CD14-positive monocyte (primary cell): ENCODE measurements at regions not wholly inside any gene's neighbourhood (a gene's known extent, or its start where the extent isn't known, plus 50 kb on each side); places are given as distances from the start of the nearest gene placed in this dataset.
A peak's percentile ranks its signal among the peaks of the same experiment; 100 is the strongest.

ENCODE experiments used
- DNase-seq, 3 donors: peaks; one replicate each; pipeline ENCODE4 v3.0.0-alpha.2; 2011 to 2022
- H2AFZ ChIP-seq: 2 replicates; pipeline ENCODE4 v1.6.0; 2012; ENCODE audit warnings: mild to moderate bottlenecking, low read depth, low read length, inconsistent platforms; ENCODE audit not compliant: insufficient read depth, poor library complexity, severe bottlenecking
- H3K27ac ChIP-seq, 2 donors: 1 replicate in 1 of 2; 2 replicates in 1 of 2; pipeline ENCODE4 v1.5.1; 2012 to 2013; ENCODE audit warnings: low read length in 2 of 2, control low read depth in 1 of 2, inconsistent platforms in 1 of 2, low read depth in 1 of 2, mild to moderate bottlenecking in 1 of 2
- H3K27me3 ChIP-seq, 2 donors: one replicate each; pipeline versions ENCODE4 v1.6.0 to v1.6.1; 2011 to 2013; ENCODE audit warnings: low read length in 2 of 2; ENCODE audit not compliant: control insufficient read depth in 2 of 2, insufficient read depth in 2 of 2
- H3K36me3 ChIP-seq, 2 donors: replicated peaks in 1 of 2; 1 replicate in 1 of 2; 2 replicates in 1 of 2; pipeline versions ENCODE4 v1.5.1 to v1.6.1; 2012 to 2013; ENCODE audit warnings: low read length in 2 of 2, control low read depth in 1 of 2, inconsistent platforms in 1 of 2, mild to moderate bottlenecking in 1 of 2; ENCODE audit not compliant: insufficient read depth in 2 of 2, control insufficient read depth in 1 of 2
- H3K4me1 ChIP-seq, 2 donors: 1 replicate in 1 of 2; 2 replicates in 1 of 2; pipeline versions ENCODE4 v1.5.1 to v1.6.1; 2012 to 2013; ENCODE audit warnings: low read length in 2 of 2, control low read depth in 1 of 2, inconsistent platforms in 1 of 2, mild to moderate bottlenecking in 1 of 2, moderate library complexity in 1 of 2; ENCODE audit not compliant: insufficient read depth in 2 of 2, control insufficient read depth in 1 of 2
- H3K4me2 ChIP-seq: replicated peaks from 2 replicates; pipeline ENCODE3; 2012; ENCODE audit warnings: low read length, moderate library complexity, mild to moderate bottlenecking; ENCODE audit not compliant: poor library complexity, severe bottlenecking; ENCODE audit errors: extremely low read depth
- H3K4me3 ChIP-seq, 3 experiments: fragments of 200-600 bp in 1 of 3; sonication (generic) in 1 of 3; replicated peaks in 1 of 3; 1 replicate in 2 of 3; 2 replicates in 1 of 3; pipeline ENCODE4 v1.5.1; 2011 to 2013; ENCODE audit warnings: low read length in 3 of 3, mild to moderate bottlenecking in 3 of 3, control low read depth in 2 of 3, low read depth in 2 of 3, inconsistent platforms in 1 of 3, moderate library complexity in 1 of 3
- H3K79me2 ChIP-seq: 2 replicates; pipeline ENCODE4 v1.6.0; 2012; ENCODE audit warnings: mild to moderate bottlenecking, control low read depth, inconsistent platforms, low read length, moderate library complexity; ENCODE audit not compliant: insufficient read depth
- H3K9ac ChIP-seq: 2 replicates; pipeline ENCODE4 v1.6.0; 2017; ENCODE audit warnings: low read length, mild to moderate bottlenecking; ENCODE audit not compliant: insufficient read depth, poor library complexity, severe bottlenecking
- H3K9me3 ChIP-seq, 2 donors: replicated peaks in 1 of 2; 1 replicate in 1 of 2; 2 replicates in 1 of 2; pipeline versions ENCODE4 v1.5.1 to v1.6.1; 2012 to 2013; ENCODE audit warnings: low read length in 2 of 2, control low read depth in 1 of 2; ENCODE audit not compliant: control insufficient read depth in 1 of 2, insufficient read depth in 1 of 2
- H4K20me1 ChIP-seq: 2 replicates; pipeline ENCODE4 v1.6.0; 2012; ENCODE audit warnings: mild to moderate bottlenecking, low read length, control low read depth, moderate library complexity; ENCODE audit not compliant: insufficient read depth
- H3K27ac Mint-ChIP-seq, 7 donors: one replicate each; pipeline ENCODE4 v1.8.0; 2020; ENCODE audit warnings: mild to moderate bottlenecking in 7 of 7, mixed read lengths in 7 of 7, moderate library complexity in 6 of 7, inconsistent platforms in 2 of 7
- H3K27me3 Mint-ChIP-seq, 3 donors: one replicate each; pipeline ENCODE4 v1.8.0; 2021 to 2022; ENCODE audit warnings: low read depth in 3 of 3, mild to moderate bottlenecking in 3 of 3, mixed read lengths in 3 of 3, moderate library complexity in 3 of 3, inconsistent platforms in 1 of 3
- H3K36me3 Mint-ChIP-seq, 2 donors: one replicate each; pipeline ENCODE4 v1.8.0; 2020; ENCODE audit warnings: mixed read lengths in 2 of 2, inconsistent platforms in 1 of 2, mild to moderate bottlenecking in 1 of 2
- H3K4me1 Mint-ChIP-seq: one replicate; pipeline ENCODE4 v1.8.0; 2020; ENCODE audit warnings: mild to moderate bottlenecking, mixed read lengths
- H3K4me3 Mint-ChIP-seq, 2 donors: one replicate each; pipeline ENCODE4 v1.8.0; 2020; ENCODE audit warnings: mild to moderate bottlenecking in 2 of 2, mixed read lengths in 2 of 2, moderate library complexity in 1 of 2
- H3K9me3 Mint-ChIP-seq, 7 donors: one replicate each; pipeline ENCODE4 v1.8.0; 2020 to 2022; ENCODE audit warnings: mixed read lengths in 7 of 7, mild to moderate bottlenecking in 6 of 7, moderate library complexity in 6 of 7, inconsistent platforms in 2 of 7
- WGBS: methylation state at CpG from one replicate; pipeline ENCODE4 v1.1.5; 2013; ENCODE audit warnings: missing lambda C conversion rate; ENCODE audit not compliant: insufficient coverage; 5-methylcytosine and 5-hydroxymethylcytosine counted together
- intact Hi-C, 2 donors: fragments of 100-400 bp; cut with micrococcal nuclease; formaldehyde crosslinking; loops; one replicate each; pipeline versions ENCODE4 v1.15.0 to v1.15.1; 2023
- TF ChIP-seq, protein P1 (sequence below): fragments of 200-600 bp; IDR thresholded peaks from one replicate; pipeline ENCODE4 v1.8.0; 2022; ENCODE audit warnings: antibody characterized with exemption, mild to moderate bottlenecking

DNA sequence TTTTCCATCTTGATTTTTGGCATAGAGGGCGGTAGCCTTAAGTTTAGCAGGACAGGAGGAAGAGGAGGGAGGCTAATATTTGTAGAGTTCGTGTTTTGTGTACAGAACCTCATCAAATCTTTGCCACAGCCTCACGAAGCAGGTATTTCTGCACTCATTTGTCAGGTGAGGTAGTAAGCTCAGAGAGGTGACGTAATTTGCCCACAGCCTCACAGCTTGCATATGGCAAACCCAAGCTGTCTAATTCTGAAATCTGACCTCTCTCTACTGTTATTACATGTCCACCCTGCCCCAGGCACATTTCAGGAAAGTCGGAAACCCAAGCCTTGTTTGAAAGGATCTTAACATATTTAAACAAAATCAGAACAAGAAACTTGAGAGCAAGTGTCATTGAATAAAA lies 91.1 kb upstream of the TPM1 start:
- no peak for DNase-seq
- Histone ChIP-seq H3K36me3 (no peaks in the 10 kb centered on the region), H3K4me1 (no peaks in the 10 kb centered on the region), H2AFZ (no peak overlapping the region), H3K4me2 (no peak overlapping the region), H3K9ac (no peak overlapping the region), H3K4me3 (no peak overlapping the region), H3K27me3 (peaks cover 16 to 32% of the 10 kb centered on the region in 2 donors), H4K20me1 (no peaks in the 10 kb centered on the region), H3K9me3 (peaks cover 0 to 11% of the 10 kb centered on the region in 2 donors), H3K79me2 (no peaks in the 10 kb centered on the region), H3K27ac (no peak overlapping the region)
- Mint-ChIP-seq H3K4me3 (peak overlapping the region in 1 of 2 donors; percentile 28), H3K27ac (no peak overlapping the region), H3K4me1 (no peaks in the 10 kb centered on the region), H3K27me3 (peaks cover 28 to 57% (median 32%) of the 10 kb centered on the region in 3 donors), H3K9me3 (peaks cover 0 to 9% (median 5%) of the 10 kb centered on the region in 7 donors), H3K36me3 (peaks cover 0 to 3% of the 10 kb centered on the region in 2 donors)
- TF ChIP-seq, protein P1, sequence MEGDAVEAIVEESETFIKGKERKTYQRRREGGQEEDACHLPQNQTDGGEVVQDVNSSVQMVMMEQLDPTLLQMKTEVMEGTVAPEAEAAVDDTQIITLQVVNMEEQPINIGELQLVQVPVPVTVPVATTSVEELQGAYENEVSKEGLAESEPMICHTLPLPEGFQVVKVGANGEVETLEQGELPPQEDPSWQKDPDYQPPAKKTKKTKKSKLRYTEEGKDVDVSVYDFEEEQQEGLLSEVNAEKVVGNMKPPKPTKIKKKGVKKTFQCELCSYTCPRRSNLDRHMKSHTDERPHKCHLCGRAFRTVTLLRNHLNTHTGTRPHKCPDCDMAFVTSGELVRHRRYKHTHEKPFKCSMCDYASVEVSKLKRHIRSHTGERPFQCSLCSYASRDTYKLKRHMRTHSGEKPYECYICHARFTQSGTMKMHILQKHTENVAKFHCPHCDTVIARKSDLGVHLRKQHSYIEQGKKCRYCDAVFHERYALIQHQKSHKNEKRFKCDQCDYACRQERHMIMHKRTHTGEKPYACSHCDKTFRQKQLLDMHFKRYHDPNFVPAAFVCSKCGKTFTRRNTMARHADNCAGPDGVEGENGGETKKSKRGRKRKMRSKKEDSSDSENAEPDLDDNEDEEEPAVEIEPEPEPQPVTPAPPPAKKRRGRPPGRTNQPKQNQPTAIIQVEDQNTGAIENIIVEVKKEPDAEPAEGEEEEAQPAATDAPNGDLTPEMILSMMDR = no peak
- intact Hi-C loops = no loop called here
- WGBS = 92% methylated on average over 2 of the region's 5 CpGs

DNA sequence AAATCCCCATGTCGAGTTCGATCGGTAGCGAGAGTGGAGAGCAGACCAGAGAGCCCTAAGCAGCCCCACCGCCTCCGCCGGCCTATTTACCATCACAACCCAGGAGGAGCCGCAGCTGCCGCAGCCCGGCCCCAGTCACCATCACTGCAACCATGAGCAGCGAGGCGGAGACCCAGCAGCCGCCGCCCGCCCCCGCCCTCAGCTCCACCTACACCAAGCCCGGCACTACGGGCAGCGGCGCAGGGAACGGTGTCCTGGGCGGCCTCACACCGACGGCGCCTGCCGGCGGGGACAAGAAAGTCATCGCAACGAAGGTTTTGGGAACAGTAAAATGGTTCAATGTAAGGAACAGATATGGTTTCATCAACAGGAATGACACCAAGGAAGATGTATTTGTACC lies 89.5 kb upstream of the TPM1 start:
- Histone ChIP-seq H3K79me2 (no peaks in the 10 kb centered on the region), H3K27ac (no peak overlapping the region), H3K9ac (no peak overlapping the region), H3K36me3 (no peaks in the 10 kb centered on the region), H3K9me3 (peaks cover 0 to 11% of the 10 kb centered on the region in 2 donors), H3K4me1 (no peaks in the 10 kb centered on the region), H4K20me1 (no peaks in the 10 kb centered on the region), H3K4me2 (no peak overlapping the region), H3K4me3 (no peak overlapping the region), H2AFZ (no peak overlapping the region), H3K27me3 (peaks cover 16 to 32% of the 10 kb centered on the region in 2 donors)
- TF ChIP-seq, protein P1 = no peak
- Mint-ChIP-seq H3K36me3 (peaks cover 0 to 3% of the 10 kb centered on the region in 2 donors), H3K4me1 (no peaks in the 10 kb centered on the region), H3K27me3 (peaks cover 28 to 53% (median 36%) of the 10 kb centered on the region in 3 donors), H3K27ac (no peak overlapping the region), H3K9me3 (peaks cover 0 to 9% (median 5%) of the 10 kb centered on the region in 7 donors), H3K4me3 (peak overlapping the region in 1 of 2 donors; percentile 72)
- WGBS = 34% methylated on average over 15 of the region's 29 CpGs
- no peak for DNase-seq
- intact Hi-C loops = no loop called here
